Stimulated activated CD8-positive, alpha-beta memory T cell treated with anti-CD3 and anti-CD28 coated beads, Interleukin-12 subunit alpha, Interleukin-12 subunit beta, amount 100 ng/mL, for 1 hour (primary cell): ENCODE measurements at regions not wholly inside any gene's neighbourhood (a gene's known extent, or its start where the extent isn't known, plus 50 kb on each side); places are given as distances from the start of the nearest gene placed in this dataset.
"Not testable (repeated sequence)": the region's sequence is repeated elsewhere in the genome, so short reads cannot be mapped to it uniquely, and the experiment has no call there.

Experiments
- DNase-seq: peaks from one replicate; pipeline ENCODE4 v3.0.0-alpha.2; 2020; ENCODE audit warnings: low read depth

DNA sequence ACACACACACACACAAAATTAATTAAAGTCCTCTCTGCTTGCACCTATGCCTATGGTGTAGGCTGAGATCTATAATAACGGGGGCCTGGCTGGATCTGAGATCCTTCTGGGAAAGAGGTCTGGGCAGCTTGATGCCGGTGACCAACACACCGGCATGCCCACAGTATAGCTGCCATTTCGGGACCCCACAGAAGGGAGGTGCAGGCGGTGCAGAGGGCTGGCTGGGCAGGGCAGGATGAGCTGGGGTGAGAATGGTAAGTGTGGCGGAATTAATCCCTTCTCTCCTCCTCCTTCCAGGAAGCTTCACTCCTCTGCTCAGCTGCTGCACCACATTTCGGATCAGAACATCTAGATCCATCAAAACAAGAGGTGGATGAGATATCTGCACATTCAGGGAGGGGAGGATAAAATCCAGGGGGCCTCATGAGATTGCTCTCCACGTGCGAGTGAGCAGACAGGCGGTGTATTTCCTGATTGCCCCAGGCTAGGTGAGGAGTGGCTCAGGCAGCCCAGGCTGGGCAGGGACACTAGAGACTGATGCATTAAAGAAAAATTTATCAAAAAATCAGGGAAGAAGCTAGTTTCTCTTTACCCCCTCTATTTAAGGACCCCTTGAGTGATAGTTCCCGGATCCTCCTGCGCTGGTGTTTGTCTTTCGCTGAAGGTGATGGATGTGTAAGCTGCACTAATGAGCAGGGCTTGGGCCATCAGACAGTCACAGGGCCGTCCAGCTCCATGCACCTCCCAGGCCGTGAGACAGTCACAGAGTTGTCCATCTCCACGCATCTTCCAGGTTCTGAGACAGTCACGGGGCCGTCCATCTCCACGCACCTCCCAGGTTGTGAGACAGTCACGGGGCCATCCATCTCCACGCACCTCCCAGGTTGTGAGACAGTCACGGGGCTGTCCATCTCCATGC, 449.9 kb downstream of the PTPRU start:
- DNase-seq = no peak

DNA sequence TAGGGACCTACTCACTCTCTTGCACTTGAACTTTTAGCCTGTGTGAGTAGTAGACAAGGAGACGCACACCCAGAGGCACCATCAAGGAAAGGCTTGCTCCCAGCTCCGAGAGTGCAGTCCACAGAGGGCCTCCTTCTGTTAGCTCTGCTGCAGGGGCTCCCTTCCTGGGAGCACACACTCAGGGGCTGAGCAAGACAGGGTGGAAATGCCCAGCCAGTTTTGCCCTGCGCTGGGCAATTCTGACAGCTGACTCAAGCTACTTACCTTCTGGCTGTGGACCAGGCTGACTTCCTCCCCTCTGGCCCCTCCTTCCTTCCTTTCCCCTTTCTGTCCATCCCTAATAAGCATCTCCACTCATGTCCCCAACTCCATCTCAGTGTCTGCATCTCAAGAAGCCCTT, 449.1 kb downstream of the PTPRU start:
- no peak for DNase-seq

DNA sequence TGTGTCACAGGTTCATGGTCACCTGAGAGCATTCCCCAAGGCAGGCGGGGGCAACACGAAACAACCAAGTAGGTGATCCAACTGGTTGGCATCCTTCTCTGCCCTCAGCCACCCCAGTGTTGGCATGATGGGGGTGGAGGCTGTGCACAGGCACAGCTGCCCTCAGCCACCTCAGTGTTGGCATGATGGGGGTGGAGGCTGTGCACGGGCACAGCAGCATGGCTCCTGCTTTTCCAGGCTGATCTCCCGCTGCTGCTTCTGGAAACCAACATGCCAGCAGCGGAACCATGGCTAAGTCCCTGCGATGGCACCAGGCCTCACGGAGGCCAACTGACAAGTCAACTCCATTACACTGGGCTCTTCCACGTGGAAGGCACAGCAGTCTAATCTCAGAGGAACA, 447.8 kb downstream of the PTPRU start:
- no peak for DNase-seq

DNA sequence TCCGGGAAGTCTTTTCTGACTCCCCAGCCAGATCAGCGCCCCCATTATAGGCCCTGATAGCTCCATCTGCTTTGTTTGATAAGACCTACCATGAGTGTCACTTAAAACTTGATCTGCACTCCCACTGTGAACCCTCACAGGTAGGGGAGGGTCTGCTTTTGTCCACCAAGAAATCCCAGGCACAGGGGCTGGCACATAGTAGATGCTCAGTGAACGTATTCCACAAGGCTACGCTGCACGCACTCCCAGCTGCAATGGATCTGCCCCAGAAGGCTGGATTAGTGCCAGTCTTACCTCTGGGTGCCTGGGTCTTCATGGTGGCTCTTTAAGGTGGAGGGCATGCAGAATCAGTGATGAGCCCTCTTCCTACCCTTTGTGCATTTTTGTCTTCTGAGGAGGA, 447.1 kb downstream of the PTPRU start:
- DNase-seq = no peak

DNA sequence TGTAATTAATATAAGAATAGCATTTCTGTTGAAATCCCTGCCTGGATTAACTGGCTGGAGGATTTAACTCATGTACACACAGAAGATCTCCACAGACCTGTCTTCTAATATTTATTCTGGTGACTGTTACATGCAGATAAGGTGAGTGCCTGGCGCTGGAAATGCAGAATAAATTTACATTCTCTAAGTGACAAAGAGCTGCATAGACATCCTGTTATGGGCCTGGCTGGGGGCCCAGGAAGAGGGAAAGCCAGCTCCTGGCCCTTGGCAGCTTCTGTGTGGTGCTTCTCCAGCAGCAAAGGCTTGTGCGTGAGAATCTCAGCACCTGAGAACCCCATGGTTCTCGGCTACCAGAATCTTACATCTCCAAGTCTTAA, 446.6 kb downstream of the PTPRU start:
- no peak for DNase-seq

DNA sequence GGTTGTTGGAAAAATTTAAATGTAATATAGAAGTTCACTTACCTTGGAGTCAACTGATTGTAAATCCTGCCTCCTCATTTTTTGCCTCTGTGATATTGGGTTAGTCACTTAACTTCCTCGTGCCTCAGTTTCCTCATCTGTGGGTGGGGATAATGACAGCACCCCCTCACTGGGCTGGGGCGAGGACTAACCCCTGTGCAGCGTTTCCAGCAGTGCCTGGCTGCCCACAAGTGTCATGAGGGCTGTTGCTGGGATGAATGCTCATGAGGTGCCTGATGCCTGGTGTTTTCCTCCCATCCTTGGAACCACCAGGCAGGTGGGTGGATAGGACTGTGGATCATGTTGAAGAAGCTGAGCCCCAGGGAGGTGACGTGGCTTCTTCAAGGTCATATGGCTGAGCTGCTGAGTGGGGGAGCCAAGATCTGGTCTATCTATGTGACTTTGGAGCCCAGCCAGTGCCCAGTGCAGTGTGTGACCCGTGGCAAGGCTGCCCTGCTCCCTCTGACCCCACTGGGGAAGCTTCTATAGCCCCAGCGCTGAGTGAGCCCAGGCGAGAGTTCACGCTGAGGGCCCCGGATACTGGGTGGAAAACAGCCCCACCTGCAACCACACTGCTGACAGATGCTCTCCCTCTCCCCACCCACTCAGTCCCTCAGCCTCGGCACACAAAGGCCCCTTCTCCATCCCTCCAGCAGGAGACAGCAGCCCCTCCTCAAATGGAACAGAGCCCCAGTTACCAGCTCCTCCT, 446.0 kb downstream of the PTPRU start:
- DNase-seq = no peak

DNA sequence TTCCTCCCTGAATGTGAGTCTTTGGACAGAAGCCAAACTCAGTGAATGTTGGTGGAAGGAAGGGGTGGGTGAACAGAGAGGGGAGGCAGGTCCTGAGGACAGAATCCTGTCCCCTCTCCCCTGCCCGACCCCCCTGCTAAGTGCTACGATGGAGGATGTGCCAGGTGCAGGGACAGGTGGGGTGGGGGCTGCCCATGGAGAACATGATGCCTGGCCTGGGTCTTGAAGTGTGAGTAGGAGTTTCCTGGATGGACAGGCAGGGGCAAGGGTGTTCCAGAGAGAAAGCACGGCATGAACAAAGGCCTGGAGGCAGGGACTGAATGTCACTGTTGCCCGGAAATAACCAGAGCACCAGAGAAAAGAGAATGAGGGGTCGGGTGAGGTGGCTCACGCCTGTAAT, 445.1 kb downstream of the PTPRU start:
- DNase-seq = not testable (repeated sequence)

DNA sequence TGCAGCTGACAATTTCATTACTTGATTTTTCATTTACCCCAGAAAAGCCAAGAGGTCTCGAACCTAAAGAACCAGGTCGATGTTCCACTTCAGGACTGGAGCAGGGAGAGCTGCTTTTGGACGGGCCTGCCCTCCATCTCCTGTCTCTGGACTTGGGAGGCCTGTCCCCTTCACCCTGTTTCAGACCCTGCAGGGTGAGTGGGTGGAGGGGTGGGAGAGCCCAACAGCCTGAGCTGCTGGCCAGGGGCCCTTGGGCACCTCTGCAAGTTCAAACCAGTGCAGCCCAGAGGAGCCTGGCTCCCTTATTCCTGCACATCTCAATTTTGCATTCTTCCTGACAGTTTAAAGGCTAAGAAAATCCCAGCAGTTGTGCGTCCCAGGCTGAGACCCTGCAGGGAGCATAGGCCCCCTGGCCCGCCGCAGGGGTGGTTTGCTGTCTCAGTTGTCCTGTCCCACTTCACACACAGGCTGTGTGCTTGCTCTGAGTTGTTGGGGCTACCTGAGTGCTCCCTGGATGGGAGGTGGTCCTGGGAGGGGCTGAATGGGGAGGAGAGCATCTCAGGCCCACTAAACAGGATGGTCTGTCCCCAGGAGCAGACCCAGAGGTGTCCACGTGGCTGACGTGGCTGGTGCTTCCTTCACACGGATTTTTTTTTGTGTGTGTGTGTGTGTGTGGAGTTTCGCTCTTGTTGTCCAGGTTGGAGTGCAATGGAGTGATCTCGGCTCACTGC, 443.7 kb downstream of the PTPRU start:
- no peak for DNase-seq

DNA sequence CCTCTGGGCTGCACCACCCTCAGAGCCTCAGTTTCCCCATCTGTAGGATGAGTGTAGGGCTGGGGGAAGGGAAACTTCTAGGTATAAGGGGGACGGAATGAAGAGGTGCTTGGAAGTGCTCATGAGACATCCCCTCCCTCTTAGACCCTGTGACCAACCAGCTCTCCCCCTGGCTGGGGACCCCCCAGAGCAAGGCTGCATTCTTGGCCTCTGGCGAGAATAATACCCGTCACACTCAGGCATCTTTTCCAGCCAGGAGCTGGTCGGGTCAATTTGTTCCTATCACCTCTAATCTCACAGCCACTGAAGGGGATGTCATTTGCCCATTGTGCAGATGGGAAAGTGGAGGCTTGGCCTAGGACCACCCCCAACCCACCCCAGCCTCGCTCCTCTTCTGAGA, 443.0 kb downstream of the PTPRU start:
- no peak for DNase-seq

DNA sequence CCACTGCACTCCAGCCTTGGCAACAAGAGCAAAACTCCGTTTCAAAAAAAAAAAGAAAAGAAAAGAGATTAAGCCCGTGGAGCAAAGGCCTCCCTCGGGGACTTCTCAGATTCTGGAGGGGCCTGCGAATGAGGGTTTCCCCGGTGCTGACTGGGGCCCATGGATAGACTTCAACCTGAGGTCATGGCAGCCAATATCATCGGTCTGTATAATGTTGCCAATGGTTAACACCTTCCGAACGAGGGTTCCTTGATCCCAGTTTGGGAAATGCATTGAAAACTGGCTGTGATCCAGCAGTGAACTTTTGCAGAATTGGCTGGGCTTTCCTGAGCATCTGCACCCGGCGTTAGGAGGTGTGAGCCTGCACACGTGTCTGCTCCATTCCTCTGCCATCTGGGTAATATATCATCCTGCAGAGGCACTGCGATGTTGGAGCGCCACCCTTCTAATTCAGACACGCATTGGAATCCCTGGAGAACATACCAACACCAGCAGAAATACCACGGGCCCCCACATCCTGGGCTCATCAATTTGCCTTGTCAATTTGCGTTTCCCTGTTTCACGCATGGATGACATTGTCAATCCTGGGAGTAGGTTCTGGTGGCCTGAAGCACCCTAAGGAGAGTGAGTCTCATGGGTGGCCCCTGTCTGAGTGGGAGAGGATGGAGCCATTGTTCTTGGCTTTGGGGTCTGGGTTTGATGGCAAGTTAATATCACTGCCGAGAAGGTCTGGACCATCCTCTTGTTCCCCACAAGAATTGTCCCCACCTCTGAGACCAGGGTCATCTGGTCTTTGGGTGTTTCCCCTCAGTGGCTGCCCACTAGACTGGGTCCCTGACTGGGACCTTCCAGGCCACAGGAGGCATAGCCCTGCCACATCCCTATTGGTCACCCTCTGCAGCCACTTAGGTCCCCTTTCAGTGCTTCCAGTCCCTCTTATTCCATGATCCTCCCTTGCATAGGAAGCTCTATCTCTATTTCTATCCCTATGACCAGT, 441.0 kb downstream of the PTPRU start:
- DNase-seq = no peak

DNA sequence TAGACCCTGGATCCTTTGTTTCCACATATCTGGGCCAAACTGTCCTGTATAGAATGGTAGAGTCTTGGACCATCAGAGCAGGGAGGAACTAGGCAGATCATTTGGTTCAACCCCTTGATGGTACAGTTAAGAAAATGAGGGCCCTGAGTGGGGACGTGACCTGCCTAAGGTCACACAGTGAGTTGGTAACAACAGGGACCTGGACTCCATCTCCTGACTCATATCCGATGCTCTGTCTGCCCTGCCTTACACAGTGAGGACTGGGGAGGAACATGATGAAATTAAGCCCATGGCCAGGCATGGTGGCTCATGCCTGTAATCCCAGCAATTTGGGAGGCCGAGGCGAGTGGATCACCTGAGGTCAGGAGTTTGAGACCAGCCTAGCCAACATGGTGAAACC, 440.2 kb downstream of the PTPRU start:
- DNase-seq = no peak

DNA sequence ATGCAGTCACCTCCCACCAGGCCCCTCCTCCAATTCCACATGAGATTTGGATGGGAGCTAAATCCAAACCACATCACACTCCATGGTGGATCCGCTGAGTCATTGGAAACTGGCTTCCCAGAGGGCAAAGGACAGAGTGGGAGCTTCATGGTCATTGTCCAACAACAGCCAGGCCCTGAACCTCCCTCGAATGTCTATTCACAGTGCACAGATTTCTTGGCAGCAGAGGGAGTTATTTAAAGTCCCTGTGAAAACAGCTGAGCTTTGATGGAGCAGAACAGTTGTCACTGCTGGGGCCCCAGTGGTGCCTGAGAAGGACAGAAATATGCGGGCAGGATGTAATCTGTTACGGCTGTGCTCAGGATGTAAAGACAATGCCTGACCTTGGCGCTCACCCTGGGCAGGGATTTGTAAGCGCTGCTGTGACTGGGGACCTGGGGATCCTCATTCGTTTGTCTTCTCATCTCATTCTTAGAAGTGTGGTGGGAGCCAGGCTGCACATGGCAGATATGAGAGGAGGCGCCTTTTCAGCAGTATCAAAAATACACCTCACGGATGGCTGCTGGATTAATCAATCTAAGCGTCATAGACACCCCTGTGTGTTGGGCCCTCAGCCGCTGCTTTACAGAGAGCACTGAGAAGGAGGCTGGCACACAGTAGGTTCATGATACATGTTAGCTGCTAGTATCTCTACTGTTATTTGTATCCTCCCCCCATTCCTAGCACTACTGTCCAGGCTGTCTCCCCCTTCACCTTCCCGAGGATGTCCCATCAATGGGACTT, 439.4 kb downstream of the PTPRU start:
- no peak for DNase-seq

DNA sequence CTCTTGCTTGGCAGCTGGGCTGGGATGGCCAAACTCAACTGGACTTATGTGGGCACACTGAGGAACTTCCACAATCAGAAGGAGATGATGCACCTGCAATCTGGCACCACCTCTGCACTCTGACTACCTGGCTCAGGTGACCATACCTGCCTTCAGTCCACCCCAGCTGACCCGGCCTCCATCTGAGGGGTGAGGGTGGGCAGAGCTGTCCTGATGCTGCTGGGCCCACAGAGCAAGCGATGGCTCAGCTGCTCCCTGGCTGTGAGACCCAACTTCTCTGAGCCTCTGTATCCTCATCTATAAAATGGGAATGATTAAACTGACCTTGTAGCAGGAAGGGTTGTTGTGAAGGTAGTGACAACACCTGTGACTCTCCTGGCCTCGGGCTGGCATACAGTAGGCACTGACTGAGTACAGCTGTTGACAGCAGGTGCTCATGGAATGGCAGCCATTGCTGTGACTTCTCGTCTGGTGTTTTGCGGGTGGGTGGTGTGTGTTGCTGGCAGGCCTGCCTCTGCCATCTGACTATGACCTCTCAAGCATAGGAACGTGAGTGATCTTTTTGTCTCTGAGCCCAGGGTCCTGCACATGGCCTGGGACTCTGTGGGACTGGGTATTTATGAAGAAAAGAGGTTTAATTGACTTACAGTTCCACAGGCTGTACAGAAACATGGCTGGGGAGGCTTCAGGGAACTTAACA, 438.5 kb downstream of the PTPRU start:
- DNase-seq = no peak

DNA sequence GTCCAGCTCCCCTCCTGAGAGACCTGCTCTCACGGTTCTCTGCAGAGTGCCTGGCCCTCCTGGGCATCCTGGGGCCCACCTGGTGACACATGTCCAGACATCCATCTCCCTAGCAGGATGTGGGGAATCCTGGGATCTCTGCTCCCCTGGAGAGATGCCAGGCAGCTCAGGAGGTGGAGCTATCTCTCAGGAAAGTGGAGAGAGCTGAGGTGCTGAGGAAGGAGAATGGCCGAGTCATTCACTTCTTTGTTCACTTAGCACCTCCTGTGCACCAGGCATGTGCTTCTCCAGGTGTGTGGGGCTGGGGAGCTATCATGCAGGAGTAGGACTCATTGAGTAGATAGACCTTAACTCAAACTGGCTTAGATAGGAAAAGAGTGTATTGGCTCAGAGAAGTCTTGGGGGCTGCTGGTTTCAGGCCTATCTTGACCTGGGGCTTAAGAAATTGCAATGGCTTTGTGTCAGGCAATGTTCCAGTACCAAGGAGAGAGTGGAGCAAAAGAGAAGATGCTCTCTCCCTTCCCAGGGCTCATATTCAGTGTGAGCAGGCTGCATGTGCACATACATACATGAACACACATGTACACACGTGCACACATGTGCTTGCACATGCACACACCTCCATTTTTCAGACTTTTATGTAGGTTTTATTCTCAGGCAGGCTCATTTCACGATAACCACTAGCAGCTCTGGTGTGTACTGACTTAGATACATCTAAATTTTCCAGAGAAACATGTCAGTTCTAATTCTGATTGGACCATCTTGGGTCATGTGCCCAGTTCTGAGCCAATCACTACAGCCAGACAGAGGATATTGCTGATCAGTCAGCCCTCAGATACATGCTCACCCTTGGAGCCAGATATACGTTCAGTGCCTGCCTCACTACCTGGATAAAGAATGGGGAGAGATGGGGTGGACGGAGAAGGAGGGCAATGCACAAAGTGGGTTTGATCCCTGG, 437.6 kb downstream of the PTPRU start:
- no peak for DNase-seq

DNA sequence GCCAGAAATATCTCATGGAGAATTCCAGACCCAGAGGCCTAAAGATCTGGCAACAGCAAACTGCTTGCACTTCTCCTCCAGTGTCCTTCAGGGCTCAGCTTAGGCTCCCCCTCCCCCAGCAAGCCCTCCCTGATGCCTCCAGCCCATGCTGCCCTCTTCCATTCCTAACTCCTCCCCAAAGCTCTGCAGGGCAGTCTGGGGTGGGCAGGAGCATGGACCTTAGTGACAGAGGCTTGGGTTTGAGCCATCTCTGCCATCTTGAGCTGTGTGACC, 436.8 kb downstream of the PTPRU start:
- no peak for DNase-seq

DNA sequence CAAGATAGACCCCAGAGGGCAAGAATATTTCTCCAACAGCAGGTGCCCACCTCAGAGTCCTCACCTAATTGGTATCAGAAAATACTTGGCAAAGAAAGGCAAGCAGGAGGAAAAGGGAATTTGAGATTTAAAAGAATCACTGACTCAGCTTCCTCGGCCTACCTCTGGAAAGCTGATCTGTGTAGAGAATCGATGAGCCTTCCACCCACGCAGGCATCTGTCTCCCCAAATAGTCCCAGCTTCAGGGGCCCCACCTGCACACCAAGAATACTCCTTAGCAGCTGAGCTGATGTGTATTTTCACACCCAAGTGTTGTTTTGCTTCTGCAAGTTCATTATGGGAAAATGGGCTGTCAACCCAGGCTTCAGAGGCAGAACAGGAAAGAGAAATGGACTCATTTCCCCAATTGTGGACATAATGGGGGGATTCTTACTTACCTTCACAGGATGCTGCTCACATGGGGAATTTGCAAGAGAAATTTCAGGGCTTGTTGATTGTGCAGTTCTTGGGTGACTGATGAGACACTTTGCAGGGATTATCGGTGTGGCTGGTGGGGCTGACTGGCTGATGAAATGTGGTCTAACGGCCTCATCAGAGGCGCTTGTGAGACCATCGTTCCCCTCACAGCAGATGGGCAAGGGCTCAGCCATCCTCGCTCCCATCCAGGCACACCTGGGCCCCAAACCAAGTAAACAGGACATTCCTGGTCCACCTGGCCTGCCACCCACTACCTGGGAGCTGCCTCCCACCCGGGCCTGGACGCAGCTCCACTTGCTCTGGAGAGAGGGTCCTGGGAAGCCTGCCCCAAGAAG, 436.3 kb downstream of the PTPRU start:
- no peak for DNase-seq

DNA sequence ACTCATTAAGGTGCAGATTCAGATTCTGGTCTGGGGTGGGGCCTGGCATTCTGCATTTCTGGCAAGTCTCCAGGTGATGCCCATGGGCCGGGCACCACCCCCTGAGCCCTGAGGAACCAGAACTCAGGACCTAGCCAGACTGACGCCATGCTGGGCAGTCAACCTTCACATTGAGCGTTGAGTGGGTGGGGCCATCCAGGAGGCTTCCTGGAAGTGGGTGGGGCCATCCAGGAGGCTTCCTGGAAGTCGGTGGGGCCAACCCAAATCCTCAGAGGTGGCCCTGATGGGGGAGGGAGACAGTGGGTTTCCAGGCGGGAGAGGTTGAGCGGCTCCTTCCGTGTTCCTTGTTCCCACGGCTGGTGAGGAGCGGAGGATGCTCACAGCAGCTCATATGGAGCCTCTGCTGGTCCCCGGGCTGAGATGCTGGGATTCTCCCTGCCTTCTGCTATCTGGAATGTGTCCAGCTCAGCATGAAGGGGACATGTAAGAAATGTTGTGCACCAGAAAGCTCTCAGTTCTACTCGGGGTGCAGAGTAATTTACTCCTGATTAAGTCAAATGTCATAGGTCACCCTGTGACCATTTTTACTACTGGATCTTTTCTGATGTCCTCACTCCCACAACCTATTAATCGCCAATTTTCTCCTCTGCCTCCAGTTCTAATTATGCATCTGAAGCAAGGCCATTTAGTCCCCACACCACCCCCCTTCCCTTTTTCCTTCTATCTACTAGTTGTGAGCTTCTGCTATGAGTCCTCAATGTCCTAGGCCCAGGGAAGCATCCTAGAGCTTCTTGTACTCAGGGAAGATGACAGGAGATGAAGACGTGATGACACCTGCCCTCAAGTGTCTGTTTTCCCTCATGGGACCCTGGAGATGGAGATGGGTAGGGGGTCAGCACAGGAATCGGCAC, 435.4 kb downstream of the PTPRU start:
- DNase-seq = no peak
